IMR-90 (cell line): ENCODE measurements at regions not wholly inside any gene's neighbourhood (a gene's known extent, or its start where the extent isn't known, plus 50 kb on each side); places are given as distances from the start of the nearest gene placed in this dataset.

Source experiments
- CEBPB ChIP-seq: IDR thresholded peaks from 2 replicates; pipeline ENCODE4 v1.6.1; 2012; ENCODE audit warnings: low read depth, low read length, improper control_type of control experiment
- CTCF ChIP-seq: conservative IDR thresholded peaks from 2 replicates; pipeline ENCODE4 v1.5.1; 2012; ENCODE audit warnings: mild to moderate bottlenecking, low read depth, low read length, improper control_type of control experiment
- ELK1 ChIP-seq: fragments of 150-350 bp; IDR thresholded peaks from 2 replicates; pipeline ENCODE4 v1.6.1; 2016; ENCODE audit warnings: low read depth, mild to moderate bottlenecking, low read length, moderate library complexity, borderline replicate concordance
- MAFK ChIP-seq: IDR thresholded peaks from 2 replicates; pipeline ENCODE4 v1.6.1; 2012; ENCODE audit warnings: low read depth, low read length, improper control_type of control experiment
- MAZ ChIP-seq: IDR thresholded peaks from 2 replicates; pipeline ENCODE4 v1.6.1; 2012; ENCODE audit warnings: low read depth, mild to moderate bottlenecking, low read length, improper control_type of control experiment, moderate library complexity, borderline replicate concordance
- MXI1 ChIP-seq: IDR thresholded peaks from 2 replicates; pipeline ENCODE4 v1.6.1; 2012; ENCODE audit warnings: low read depth, mild to moderate bottlenecking, low read length, moderate library complexity, borderline replicate concordance
- POLR2A ChIP-seq: IDR thresholded peaks from 2 replicates; pipeline ENCODE4 v1.6.1; 2012; ENCODE audit warnings: mild to moderate bottlenecking, low read depth, low read length
- RAD21 ChIP-seq: IDR thresholded peaks from 2 replicates; pipeline ENCODE4 v1.6.1; 2012; ENCODE audit warnings: low read length, improper control_type of control experiment
- RCOR1 ChIP-seq: IDR thresholded peaks from 2 replicates; pipeline ENCODE4 v1.6.1; 2012; ENCODE audit warnings: mild to moderate bottlenecking, low read length, improper control_type of control experiment; ENCODE audit not compliant: insufficient replicate concordance
- RFX5 ChIP-seq: IDR thresholded peaks from 2 replicates; pipeline ENCODE4 v1.8.0; 2012; ENCODE audit warnings: low read depth, mild to moderate bottlenecking, low read length, moderate library complexity
- SMC3 ChIP-seq: fragments of 150-350 bp; IDR thresholded peaks from 2 replicates; pipeline ENCODE4 v1.6.1; 2016; ENCODE audit warnings: low read depth, mild to moderate bottlenecking, antibody characterized with exemption, low read length, moderate library complexity
- TF ChIP-seq, protein P1 (sequence below): fragments of 150-350 bp; IDR thresholded peaks from 2 replicates; pipeline ENCODE4 v1.6.1; 2017; ENCODE audit warnings: mild to moderate bottlenecking, antibody characterized with exemption, low read length, low read depth

GRCh38 chr9:7592321-7593316, 207.0 kb downstream of the DMAC1 start:
- TF ChIP-seq MXI1 (no peak), CTCF (no peak), MAFK (no peak), SMC3 (no peak), ELK1 (no peak), POLR2A (no peak), RCOR1 (no peak), CEBPB (no peak), RFX5 (no peak), MAZ (no peak), RAD21 (no peak)
- TF ChIP-seq, protein P1, sequence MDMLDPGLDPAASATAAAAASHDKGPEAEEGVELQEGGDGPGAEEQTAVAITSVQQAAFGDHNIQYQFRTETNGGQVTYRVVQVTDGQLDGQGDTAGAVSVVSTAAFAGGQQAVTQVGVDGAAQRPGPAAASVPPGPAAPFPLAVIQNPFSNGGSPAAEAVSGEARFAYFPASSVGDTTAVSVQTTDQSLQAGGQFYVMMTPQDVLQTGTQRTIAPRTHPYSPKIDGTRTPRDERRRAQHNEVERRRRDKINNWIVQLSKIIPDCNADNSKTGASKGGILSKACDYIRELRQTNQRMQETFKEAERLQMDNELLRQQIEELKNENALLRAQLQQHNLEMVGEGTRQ: no peak
